Esophagus muscularis mucosa (tissue), 3 donors: ENCODE measurements at regions not wholly inside any gene's neighbourhood (a gene's known extent, or its start where the extent isn't known, plus 50 kb on each side); places are given as distances from the start of the nearest gene placed in this dataset.

Experiments used
- EP300 ChIP-seq: sonication (generic); formaldehyde crosslinking; IDR thresholded peaks from one replicate; pipeline ENCODE4 v1.6.1; 2017; ENCODE audit warnings: antibody characterized with exemption
- TF ChIP-seq, protein P1 (sequence below), 3 experiments: fragments of 200-600 bp in 2 of 3; fragments of 450-650 bp in 1 of 3; sonication (generic) in 2 of 3; IDR thresholded peaks; one replicate each; pipeline ENCODE4 v1.5.1; 2017 to 2019; ENCODE audit warnings: antibody characterized with exemption in 3 of 3, mild to moderate bottlenecking in 2 of 3, moderate library complexity in 1 of 3

DNA sequence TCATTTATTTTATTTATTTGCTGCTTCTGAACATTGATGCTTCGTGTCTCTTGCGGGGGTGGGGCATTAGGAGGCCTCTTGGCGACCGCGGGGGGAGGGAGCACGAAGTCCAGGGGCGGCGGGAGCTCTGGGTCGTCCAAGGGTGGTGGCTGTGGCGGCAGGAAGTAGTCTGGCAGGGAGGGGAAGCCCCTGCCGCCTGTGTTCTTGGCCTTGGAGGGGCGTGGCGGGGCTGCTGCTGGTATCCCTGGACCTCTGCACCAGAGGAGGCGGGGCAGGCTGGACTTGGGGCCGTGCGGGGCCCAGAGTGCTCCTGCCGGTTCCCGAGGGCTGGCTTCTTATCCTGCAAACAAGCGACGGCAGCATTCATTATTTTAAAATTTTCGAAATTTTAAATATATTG is 70.5 kb upstream of the ABI1 start:
- no peak for TF ChIP-seq EP300
- TF ChIP-seq, protein P1, sequence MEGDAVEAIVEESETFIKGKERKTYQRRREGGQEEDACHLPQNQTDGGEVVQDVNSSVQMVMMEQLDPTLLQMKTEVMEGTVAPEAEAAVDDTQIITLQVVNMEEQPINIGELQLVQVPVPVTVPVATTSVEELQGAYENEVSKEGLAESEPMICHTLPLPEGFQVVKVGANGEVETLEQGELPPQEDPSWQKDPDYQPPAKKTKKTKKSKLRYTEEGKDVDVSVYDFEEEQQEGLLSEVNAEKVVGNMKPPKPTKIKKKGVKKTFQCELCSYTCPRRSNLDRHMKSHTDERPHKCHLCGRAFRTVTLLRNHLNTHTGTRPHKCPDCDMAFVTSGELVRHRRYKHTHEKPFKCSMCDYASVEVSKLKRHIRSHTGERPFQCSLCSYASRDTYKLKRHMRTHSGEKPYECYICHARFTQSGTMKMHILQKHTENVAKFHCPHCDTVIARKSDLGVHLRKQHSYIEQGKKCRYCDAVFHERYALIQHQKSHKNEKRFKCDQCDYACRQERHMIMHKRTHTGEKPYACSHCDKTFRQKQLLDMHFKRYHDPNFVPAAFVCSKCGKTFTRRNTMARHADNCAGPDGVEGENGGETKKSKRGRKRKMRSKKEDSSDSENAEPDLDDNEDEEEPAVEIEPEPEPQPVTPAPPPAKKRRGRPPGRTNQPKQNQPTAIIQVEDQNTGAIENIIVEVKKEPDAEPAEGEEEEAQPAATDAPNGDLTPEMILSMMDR (IDR thresholded peaks at IDR 0.05), result no peak
